GM06990 (cell line): ENCODE measurements at regions not wholly inside any gene's neighbourhood (a gene's known extent, or its start where the extent isn't known, plus 50 kb on each side); places are given as distances from the start of the nearest gene placed in this dataset.

Experiments used
- DNase-seq: peaks from one replicate; pipeline ENCODE4 v3.0.0-alpha.2; 2011; ENCODE audit not compliant: insufficient read length; ENCODE audit errors: extremely low read depth
- H3K27me3 ChIP-seq: replicated peaks from 2 replicates; pipeline ENCODE4 v1.6.0; 2011; ENCODE audit warnings: low read length; ENCODE audit not compliant: control insufficient read depth, insufficient read depth
- H3K36me3 ChIP-seq: 2 replicates; pipeline ENCODE4 v1.5.1; 2011; ENCODE audit warnings: low read length; ENCODE audit not compliant: control insufficient read depth, insufficient read depth
- H3K4me3 ChIP-seq: replicated peaks from 2 replicates; pipeline ENCODE4 v1.5.1; 2011; ENCODE audit warnings: low read depth, mild to moderate bottlenecking, control low read depth, low read length
- CTCF ChIP-seq: IDR thresholded peaks from 2 replicates; pipeline ENCODE4 v1.5.1; 2011; ENCODE audit warnings: low read length, control low read depth, mild to moderate bottlenecking, inconsistent platforms; ENCODE audit not compliant: insufficient read depth, poor library complexity, severe bottlenecking

DNA sequence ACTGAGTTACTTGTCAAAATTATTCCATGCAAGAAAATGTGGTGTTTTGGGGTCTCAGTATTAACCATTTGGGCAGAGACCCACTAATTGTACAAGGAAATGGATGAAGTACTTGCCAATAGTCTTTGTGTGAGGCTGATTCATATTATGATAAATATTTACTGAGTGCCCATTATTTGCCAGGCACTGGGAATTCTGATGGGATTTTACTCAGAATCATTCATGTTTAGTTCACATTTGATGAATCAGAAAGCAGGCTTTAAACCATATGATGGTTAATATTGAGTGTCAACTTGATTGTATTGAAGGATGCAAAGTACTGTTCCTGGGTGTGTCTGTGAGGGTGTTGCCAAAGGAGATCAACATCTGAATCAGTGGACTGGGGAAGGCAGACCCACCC, 66.2 kb upstream of the SOX21 start:
- no peak overlapping the region for H3K4me3 ChIP-seq
- H3K36me3 ChIP-seq: no peaks in the 10 kb centered on the region; the same call in 1 of the 2 replicates
- TF ChIP-seq CTCF: no peak

GRCh38 chr13:94776956-94777355, 64.6 kb upstream of the SOX21 start:
- no peak for TF ChIP-seq CTCF
- no peak overlapping the region for H3K4me3 ChIP-seq
- DNase-seq: no peak
- no peaks in the 10 kb centered on the region for H3K36me3 ChIP-seq
- no peaks in the 10 kb centered on the region for H3K27me3 ChIP-seq

More for the DNA sequence above, 66.2 kb upstream of the SOX21 start:
- no peak for DNase-seq
- H3K27me3 ChIP-seq: no peaks in the 10 kb centered on the region

DNA sequence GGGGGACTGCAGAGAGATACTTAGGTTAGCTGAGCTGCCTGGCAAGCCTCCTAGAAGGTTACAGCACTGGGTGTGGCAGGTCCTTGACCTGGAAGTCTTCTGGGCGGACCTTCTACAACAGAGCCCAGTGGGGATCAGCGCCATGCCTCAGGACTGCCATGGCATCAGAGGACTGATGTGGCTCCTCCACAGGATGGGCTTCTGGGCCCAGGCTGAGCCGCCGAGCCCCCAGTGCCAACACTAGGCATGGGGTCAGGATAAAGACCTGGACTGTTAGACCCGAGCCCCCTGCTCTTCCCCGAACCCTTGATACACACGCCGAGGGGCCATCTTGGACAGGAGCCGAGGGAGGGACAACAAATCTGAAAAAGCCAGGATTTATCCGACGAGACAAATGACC, 64.0 kb upstream of the SOX21 start:
- TF ChIP-seq CTCF: no peak
- DNase-seq: no peak
- no peaks in the 10 kb centered on the region for H3K36me3 ChIP-seq
- H3K27me3 ChIP-seq: no peaks in the 10 kb centered on the region
- no peak overlapping the region for H3K4me3 ChIP-seq

GRCh38 chr13:94765814-94766213, 53.5 kb upstream of the SOX21 start:
- Histone ChIP-seq H3K4me3 (no peak overlapping the region), H3K27me3 (no peaks in the 10 kb centered on the region), H3K36me3 (no peaks in the 10 kb centered on the region)
- TF ChIP-seq CTCF: no peak
- DNase-seq: no peak

GRCh38 chr13:94764576-94765321, 52.4 kb upstream of the SOX21 start:
- no peak for DNase-seq

More at GRCh38 chr13:94764576-94765321, 52.4 kb upstream of the SOX21 start:
- no peak for TF ChIP-seq CTCF
- Histone ChIP-seq H3K36me3 (no peaks in the 10 kb centered on the region), H3K27me3 (no peaks in the 10 kb centered on the region), H3K4me3 (no peak overlapping the region)
